ENCODE measurements at regions not wholly inside any gene's neighbourhood (a gene's known extent, or its start where the extent isn't known, plus 50 kb on each side); places are given as distances from the start of the nearest gene placed in this dataset.

GRCh38 chr5:54626407-54626806 is 108.8 kb downstream of the SNX18 start:
- TF ChIP-seq POLR2A (IDR thresholded peaks at IDR 0.05) (no peak), POLR2AphosphoS5 (IDR thresholded peaks at IDR 0.05) (no peak)
